ENCODE measurements at regions not wholly inside any gene's neighbourhood (a gene's known extent, or its start where the extent isn't known, plus 50 kb on each side); places are given as distances from the start of the nearest gene placed in this dataset.

DNA sequence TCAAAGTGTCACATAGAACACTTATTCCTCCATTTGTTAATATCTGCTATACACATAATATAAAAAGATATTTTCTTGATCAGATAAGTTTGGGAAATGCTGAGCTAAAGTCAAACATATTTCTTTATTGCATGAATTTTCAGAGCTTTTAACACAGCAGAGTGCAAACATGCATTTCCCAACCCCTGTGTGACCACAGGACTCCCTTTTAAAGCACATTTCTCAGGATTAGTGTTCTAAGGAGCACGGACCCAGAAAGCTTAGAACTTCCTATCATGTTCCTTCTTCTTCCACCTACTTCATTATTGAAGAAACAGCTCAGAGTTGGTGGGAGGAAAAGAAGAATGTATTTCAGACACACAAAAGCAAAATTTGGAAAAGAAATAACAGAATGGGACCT lies 109.1 kb upstream of the CDC42BPA start:
- TF ChIP-seq, protein P1, sequence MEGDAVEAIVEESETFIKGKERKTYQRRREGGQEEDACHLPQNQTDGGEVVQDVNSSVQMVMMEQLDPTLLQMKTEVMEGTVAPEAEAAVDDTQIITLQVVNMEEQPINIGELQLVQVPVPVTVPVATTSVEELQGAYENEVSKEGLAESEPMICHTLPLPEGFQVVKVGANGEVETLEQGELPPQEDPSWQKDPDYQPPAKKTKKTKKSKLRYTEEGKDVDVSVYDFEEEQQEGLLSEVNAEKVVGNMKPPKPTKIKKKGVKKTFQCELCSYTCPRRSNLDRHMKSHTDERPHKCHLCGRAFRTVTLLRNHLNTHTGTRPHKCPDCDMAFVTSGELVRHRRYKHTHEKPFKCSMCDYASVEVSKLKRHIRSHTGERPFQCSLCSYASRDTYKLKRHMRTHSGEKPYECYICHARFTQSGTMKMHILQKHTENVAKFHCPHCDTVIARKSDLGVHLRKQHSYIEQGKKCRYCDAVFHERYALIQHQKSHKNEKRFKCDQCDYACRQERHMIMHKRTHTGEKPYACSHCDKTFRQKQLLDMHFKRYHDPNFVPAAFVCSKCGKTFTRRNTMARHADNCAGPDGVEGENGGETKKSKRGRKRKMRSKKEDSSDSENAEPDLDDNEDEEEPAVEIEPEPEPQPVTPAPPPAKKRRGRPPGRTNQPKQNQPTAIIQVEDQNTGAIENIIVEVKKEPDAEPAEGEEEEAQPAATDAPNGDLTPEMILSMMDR (IDR thresholded peaks at IDR 0.05; ENCODE audit: borderline replicate concordance, extremely low read depth, low read length, poor library complexity, severe bottlenecking) = no peak
- no peak for TF ChIP-seq EZH2 (IDR thresholded peaks at IDR 0.05; ENCODE audit: borderline replicate concordance, low read depth, low read length, severe bottlenecking)

Measured in DND-41 (cell line).